Osteoblast (primary cell): ENCODE measurements at regions not wholly inside any gene's neighbourhood (a gene's known extent, or its start where the extent isn't known, plus 50 kb on each side); places are given as distances from the start of the nearest gene placed in this dataset.
"Not testable (repeated sequence)": the region's sequence is repeated elsewhere in the genome, so short reads cannot be mapped to it uniquely, and the experiment has no call there.

Experiments
- DNase-seq: peaks from one replicate; pipeline ENCODE4 v3.0.0; 2011; ENCODE audit warnings: low spot score, mixed read lengths; ENCODE audit not compliant: insufficient read length; ENCODE audit errors: missing footprints
- H2AFZ ChIP-seq: 2 replicates; pipeline ENCODE4 v1.6.0; 2011; ENCODE audit warnings: mild to moderate bottlenecking, low read length
- H3K27ac ChIP-seq: 2 replicates; pipeline ENCODE4 v1.5.1; 2011; ENCODE audit warnings: mild to moderate bottlenecking, low read depth, low read length, moderate library complexity
- H3K27me3 ChIP-seq: 2 replicates; pipeline ENCODE4 v1.6.0; 2012; ENCODE audit warnings: mild to moderate bottlenecking, control low read depth, inconsistent platforms, low read length, moderate library complexity; ENCODE audit not compliant: insufficient read depth
- H3K36me3 ChIP-seq: 2 replicates; pipeline ENCODE4 v1.5.1; 2011; ENCODE audit warnings: mild to moderate bottlenecking, low read length, control low read depth, moderate library complexity; ENCODE audit not compliant: insufficient read depth
- H3K4me1 ChIP-seq: 2 replicates; pipeline ENCODE4 v1.5.1; 2011; ENCODE audit warnings: mild to moderate bottlenecking, low read length, control low read depth, moderate library complexity; ENCODE audit not compliant: insufficient read depth
- H3K4me2 ChIP-seq: 2 replicates; pipeline ENCODE4 v1.6.0; 2011; ENCODE audit warnings: mild to moderate bottlenecking, low read length; ENCODE audit not compliant: insufficient read depth
- H3K4me3 ChIP-seq: fragments of 200-600 bp; sonication (generic); 3 replicates; pipeline ENCODE4 v1.5.1; 2012; ENCODE audit warnings: mild to moderate bottlenecking, low read length, inconsistent platforms; ENCODE audit not compliant: insufficient read depth
- H3K79me2 ChIP-seq: 2 replicates; pipeline ENCODE4 v1.6.0; 2012; ENCODE audit warnings: mild to moderate bottlenecking, low read length, control low read depth, inconsistent platforms; ENCODE audit not compliant: insufficient read depth
- H3K9me3 ChIP-seq: 2 replicates; pipeline ENCODE4 v1.5.1; 2011; ENCODE audit warnings: low read depth, low read length, control low read depth
- H4K20me1 ChIP-seq: 2 replicates; pipeline ENCODE4 v1.6.0; 2012; ENCODE audit warnings: mild to moderate bottlenecking, low read length, control low read depth; ENCODE audit not compliant: insufficient read depth
- CTCF ChIP-seq: IDR thresholded peaks from 2 replicates; pipeline ENCODE4 v1.5.1; 2011; ENCODE audit warnings: mild to moderate bottlenecking, low read depth, low read length, moderate library complexity; ENCODE audit errors: extremely low read depth

- H3K4me2 ChIP-seq: no peak overlapping the region
- no peaks in the 10 kb centered on the region for H3K4me1 ChIP-seq
- TF ChIP-seq CTCF: no peak
- H3K9me3 ChIP-seq: no peaks in the 10 kb centered on the region
- no peak for DNase-seq
- H3K79me2 ChIP-seq: no peaks in the 10 kb centered on the region
- no peak overlapping the region for H3K4me3 ChIP-seq
- H3K27me3 ChIP-seq: no peaks in the 10 kb centered on the region
- no peak overlapping the region for H2AFZ ChIP-seq
- no peaks in the 10 kb centered on the region for H4K20me1 ChIP-seq
- H3K27ac ChIP-seq: no peak overlapping the region
- no peaks in the 10 kb centered on the region for H3K36me3 ChIP-seq
Observed at GRCh38 chr3:163362151-163362550, 1716.1 kb downstream of the SI start.

- not testable (repeated sequence) for H3K36me3 ChIP-seq, H3K27me3 ChIP-seq, H3K4me3 ChIP-seq, H3K4me2 ChIP-seq, H4K20me1 ChIP-seq, H3K9me3 ChIP-seq, H2AFZ ChIP-seq, DNase-seq, H3K79me2 ChIP-seq, H3K4me1 ChIP-seq, H3K27ac ChIP-seq
Observed at GRCh38 chr3:163361357-163361878, 1716.9 kb downstream of the SI start.

GRCh38 chr3:163347944-163348343 is 1730.4 kb downstream of the SI start:
- H3K9me3 ChIP-seq: no peaks in the 10 kb centered on the region
- DNase-seq: no peak
- TF ChIP-seq CTCF: no peak

GRCh38 chr3:163335429-163335828 is 1742.9 kb downstream of the SI start:
- no peaks in the 10 kb centered on the region for H4K20me1 ChIP-seq
- H3K36me3 ChIP-seq: no peaks in the 10 kb centered on the region
- H2AFZ ChIP-seq: no peak overlapping the region
- no peak overlapping the region for H3K27ac ChIP-seq
- H3K79me2 ChIP-seq: no peaks in the 10 kb centered on the region
- no peak for TF ChIP-seq CTCF
- no peak for DNase-seq
- H3K4me3 ChIP-seq: no peak overlapping the region
- H3K4me2 ChIP-seq: no peak overlapping the region
- no peaks in the 10 kb centered on the region for H3K4me1 ChIP-seq
- H3K27me3 ChIP-seq: no peaks in the 10 kb centered on the region
- H3K9me3 ChIP-seq: no peaks in the 10 kb centered on the region

More at GRCh38 chr3:163347944-163348343, 1730.4 kb downstream of the SI start:
- Histone ChIP-seq H3K4me1 (no peaks in the 10 kb centered on the region), H3K27ac (no peak overlapping the region), H3K4me3 (no peak overlapping the region), H2AFZ (no peak overlapping the region), H3K36me3 (no peaks in the 10 kb centered on the region), H3K27me3 (no peaks in the 10 kb centered on the region), H3K4me2 (no peak overlapping the region), H4K20me1 (no peaks in the 10 kb centered on the region), H3K79me2 (no peaks in the 10 kb centered on the region)
